Type B pancreatic cell (in vitro differentiated cells): ENCODE measurements at regions not wholly inside any gene's neighbourhood (a gene's known extent, or its start where the extent isn't known, plus 50 kb on each side); places are given as distances from the start of the nearest gene placed in this dataset.

Source experiments
- DNase-seq: peaks from one replicate; pipeline ENCODE4 v3.0.0; 2021; ENCODE audit warnings: mixed read lengths; ENCODE audit not compliant: unreplicated experiment; ENCODE audit errors: extremely low spot score
- H3K27ac Mint-ChIP-seq: 2 replicates; pipeline ENCODE4 v1.8.0; 2021; ENCODE audit warnings: mild to moderate bottlenecking, mixed read lengths
- H3K27me3 Mint-ChIP-seq: 2 replicates; pipeline ENCODE4 v1.8.0; 2021; ENCODE audit warnings: mixed read lengths
- H3K36me3 Mint-ChIP-seq: 2 replicates; pipeline ENCODE4 v1.8.0; 2021; ENCODE audit warnings: mixed read lengths
- H3K4me1 Mint-ChIP-seq: one replicate; pipeline ENCODE4 v1.8.0; 2021; ENCODE audit warnings: mixed read lengths; ENCODE audit not compliant: unreplicated experiment
- H3K4me3 Mint-ChIP-seq: 2 replicates; pipeline ENCODE4 v1.8.0; 2021; ENCODE audit warnings: mild to moderate bottlenecking, mixed read lengths
- H3K9me3 Mint-ChIP-seq: 2 replicates; pipeline ENCODE4 v1.8.0; 2021; ENCODE audit warnings: mixed read lengths
- CTCF ChIP-seq: fragments of 200-600 bp; sonication (generic); conservative IDR thresholded peaks from 2 replicates; pipeline ENCODE4 v1.5.0; 2021; ENCODE audit warnings: antibody characterized with exemption, mild to moderate bottlenecking

DNA sequence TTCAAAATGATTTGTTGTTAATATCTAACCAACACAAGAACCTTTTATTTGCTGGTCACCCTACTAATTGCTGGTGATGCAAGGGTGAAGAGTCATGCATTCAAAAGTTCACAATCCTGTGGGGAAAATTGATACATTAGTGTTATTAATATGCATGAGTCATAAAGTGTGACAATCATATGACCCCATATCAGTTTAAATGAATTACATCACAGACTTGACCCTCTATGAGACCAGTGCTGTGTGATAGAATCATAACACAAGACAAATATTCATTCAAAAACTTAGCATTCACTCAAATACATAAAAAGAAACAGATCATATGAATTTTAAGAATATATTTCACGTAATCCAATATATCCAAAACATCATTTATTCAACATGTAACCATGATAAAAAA is 304.6 kb upstream of the CDH12 start:
- Mint-ChIP-seq H3K4me1 (no peaks in the 10 kb centered on the region), H3K4me3 (no peak overlapping the region), H3K27ac (no peak overlapping the region), H3K27me3 (no peaks in the 10 kb centered on the region), H3K36me3 (no peaks in the 10 kb centered on the region), H3K9me3 (no peaks in the 10 kb centered on the region)
- TF ChIP-seq CTCF = no peak
- no peak for DNase-seq

- DNase-seq = no peak
- Mint-ChIP-seq H3K27ac (no peak overlapping the region), H3K36me3 (no peaks in the 10 kb centered on the region), H3K4me3 (no peak overlapping the region), H3K27me3 (no peaks in the 10 kb centered on the region), H3K9me3 (no peaks in the 10 kb centered on the region), H3K4me1 (no peaks in the 10 kb centered on the region)
- TF ChIP-seq CTCF = no peak
Measured at GRCh38 chr5:23157169-23157568, 304.0 kb upstream of the CDH12 start.

- H3K27me3 Mint-ChIP-seq = peaks cover 6% of the 10 kb centered on the region
- TF ChIP-seq CTCF = no peak
- no peak for DNase-seq
- H3K27ac Mint-ChIP-seq = no peak overlapping the region
- no peak overlapping the region for H3K4me3 Mint-ChIP-seq
- no peaks in the 10 kb centered on the region for H3K36me3 Mint-ChIP-seq
- H3K4me1 Mint-ChIP-seq = no peaks in the 10 kb centered on the region
- peaks cover 6% of the 10 kb centered on the region for H3K9me3 Mint-ChIP-seq
Measured at GRCh38 chr5:23147625-23148024, 294.5 kb upstream of the CDH12 start.

GRCh38 chr5:23146183-23146582 is 293.0 kb upstream of the CDH12 start:
- Mint-ChIP-seq H3K4me3 (no peak overlapping the region), H3K36me3 (no peaks in the 10 kb centered on the region), H3K27ac (no peak overlapping the region), H3K4me1 (no peaks in the 10 kb centered on the region), H3K9me3 (peaks cover 6% of the 10 kb centered on the region), H3K27me3 (peaks cover 6% of the 10 kb centered on the region)
- TF ChIP-seq CTCF = no peak
- DNase-seq = no peak

- no peak overlapping the region for H3K4me3 Mint-ChIP-seq
- DNase-seq = no peak
- peak; percentile 76 for TF ChIP-seq CTCF
- H3K27ac Mint-ChIP-seq = no peak overlapping the region
- H3K27me3 Mint-ChIP-seq = peaks cover 4% of the 10 kb centered on the region
- no peaks in the 10 kb centered on the region for H3K4me1 Mint-ChIP-seq
- no peaks in the 10 kb centered on the region for H3K9me3 Mint-ChIP-seq
- no peaks in the 10 kb centered on the region for H3K36me3 Mint-ChIP-seq
Measured at GRCh38 chr5:23139338-23140171, 286.4 kb upstream of the CDH12 start.
